Left lung (tissue), 4 donors: ENCODE measurements at regions not wholly inside any gene's neighbourhood (a gene's known extent, or its start where the extent isn't known, plus 50 kb on each side); places are given as distances from the start of the nearest gene placed in this dataset.
A peak's percentile ranks its signal among the peaks of the same experiment; 100 is the strongest.

ENCODE experiments used
- ATAC-seq: fragments of 200-7000 bp; cut with Tn5 transposase; one replicate; pipeline ENCODE4 v1.9.1; 2020; ENCODE audit warnings: moderate library complexity
- DNase-seq, 4 donors: peaks; one replicate each; pipeline ENCODE4 v3.0.0-alpha.2; 2013 to 2020
- H3K27ac ChIP-seq, 2 donors: fragments of 200-600 bp; sonication (generic) in 1 of 2; one replicate each; pipeline versions ENCODE4 v1.5.0 to v1.8.0; 2020 to 2021
- H3K27me3 ChIP-seq, 2 donors: fragments of 200-600 bp; sonication (generic) in 1 of 2; one replicate each; pipeline versions ENCODE4 v1.5.0 to v1.8.0; 2020 to 2021
- H3K36me3 ChIP-seq, 2 donors: fragments of 200-600 bp; sonication (generic) in 1 of 2; one replicate each; pipeline versions ENCODE4 v1.5.0 to v1.8.0; 2020 to 2021
- H3K4me1 ChIP-seq, 2 donors: fragments of 200-600 bp; one replicate each; pipeline ENCODE4 v1.8.0; 2021
- H3K4me3 ChIP-seq, 2 donors: fragments of 200-600 bp; sonication (generic) in 1 of 2; one replicate each; pipeline versions ENCODE4 v1.5.0 to v1.8.0; 2020 to 2021; ENCODE audit warnings: mild to moderate bottlenecking in 1 of 2
- H3K9me3 ChIP-seq, 2 donors: fragments of 200-600 bp; sonication (generic) in 1 of 2; one replicate each; pipeline versions ENCODE4 v1.5.0 to v1.8.0; 2020 to 2021
- CTCF ChIP-seq, 2 donors: fragments of 200-600 bp; sonication (generic) in 1 of 2; IDR thresholded peaks; one replicate each; pipeline versions ENCODE4 v1.5.0 to v1.8.0; 2021; ENCODE audit warnings: antibody characterized with exemption in 2 of 2
- intact Hi-C, 2 donors: fragments of 100-400 bp; cut with DNase I; formaldehyde crosslinking; loops; one replicate each; pipeline versions ENCODE4 v1.11.2 to v1.14.2; 2022
- donor health status: DM: no; HTN: yes; CAD: no.
- donor health status: DM: no; HTN: no; CAD: no.

- Histone ChIP-seq H3K36me3 (no peaks in the 10 kb centered on the region), H3K27me3 (peaks cover 0 to 35% of the 10 kb centered on the region in 2 donors), H3K27ac (no peak overlapping the region), H3K4me1 (no peaks in the 10 kb centered on the region), H3K9me3 (no peaks in the 10 kb centered on the region), H3K4me3 (no peak overlapping the region)
- DNase-seq: peak in 2 of 4 donors; percentile 9 to 39
- intact Hi-C loops: no loop called here
- ATAC-seq: no peak
- TF ChIP-seq CTCF (IDR thresholded peaks at IDR 0.05): no peak
Observed at GRCh38 chr10:130487566-130487965, 351.4 kb downstream of the GLRX3 start.

- H3K4me1 ChIP-seq: no peaks in the 10 kb centered on the region
- peaks cover 0 to 12% of the 10 kb centered on the region in 2 donors for H3K27me3 ChIP-seq
- no peaks in the 10 kb centered on the region for H3K36me3 ChIP-seq
- DNase-seq (no peak), ATAC-seq (no peak)
- intact Hi-C loops: no loop called here
- H3K9me3 ChIP-seq: no peaks in the 10 kb centered on the region
- H3K4me3 ChIP-seq: no peak overlapping the region
- H3K27ac ChIP-seq: no peak overlapping the region
- no peak for TF ChIP-seq CTCF (IDR thresholded peaks at IDR 0.05)
Observed at GRCh38 chr10:130489891-130490290, 353.7 kb downstream of the GLRX3 start.

- DNase-seq (no peak), ATAC-seq (no peak)
- no peaks in the 10 kb centered on the region for H3K9me3 ChIP-seq
- no peak for TF ChIP-seq CTCF (IDR thresholded peaks at IDR 0.05)
- no peaks in the 10 kb centered on the region for H3K4me1 ChIP-seq
- no peak overlapping the region for H3K4me3 ChIP-seq
- intact Hi-C loops: no loop called here
- no peaks in the 10 kb centered on the region for H3K36me3 ChIP-seq
- no peak overlapping the region for H3K27ac ChIP-seq
- peaks cover 0 to 10% of the 10 kb centered on the region in 2 donors for H3K27me3 ChIP-seq
Observed at GRCh38 chr10:130491011-130491692, 355.0 kb downstream of the GLRX3 start.

GRCh38 chr10:130491693-130492050 is 355.5 kb downstream of the GLRX3 start:
- DNase-seq (no peak), ATAC-seq (no peak)
- Histone ChIP-seq H3K9me3 (no peaks in the 10 kb centered on the region), H3K27ac (no peak overlapping the region), H3K27me3 (peaks cover 0 to 8% of the 10 kb centered on the region in 2 donors), H3K36me3 (no peaks in the 10 kb centered on the region), H3K4me3 (no peak overlapping the region), H3K4me1 (no peaks in the 10 kb centered on the region)
- TF ChIP-seq CTCF (IDR thresholded peaks at IDR 0.05): no peak
- intact Hi-C loops: no loop called here

- no peak for TF ChIP-seq CTCF (IDR thresholded peaks at IDR 0.05)
- DNase-seq (no peak), ATAC-seq (no peak)
Observed at GRCh38 chr10:130492266-130492934, 356.2 kb downstream of the GLRX3 start.

More at GRCh38 chr10:130492266-130492934, 356.2 kb downstream of the GLRX3 start:
- intact Hi-C loops: no loop called here
- no peak overlapping the region for H3K4me3 ChIP-seq
- H3K36me3 ChIP-seq: no peaks in the 10 kb centered on the region
- no peak overlapping the region for H3K27ac ChIP-seq
- H3K4me1 ChIP-seq: no peaks in the 10 kb centered on the region
- H3K27me3 ChIP-seq: peaks cover 0 to 8% of the 10 kb centered on the region in 2 donors
- no peaks in the 10 kb centered on the region for H3K9me3 ChIP-seq
